Loucy (cell line): ENCODE measurements at regions not wholly inside any gene's neighbourhood (a gene's known extent, or its start where the extent isn't known, plus 50 kb on each side); places are given as distances from the start of the nearest gene placed in this dataset.

Experiments used
- H2AFZ ChIP-seq: fragments of 200-600 bp; sonication (generic); 2 replicates; pipeline ENCODE4 v1.6.0; 2016; ENCODE audit warnings: antibody characterized with exemption, mild to moderate bottlenecking, low read length, moderate library complexity
- H3F3A ChIP-seq: fragments of 200-600 bp; 2 replicates; pipeline ENCODE4 v1.6.0; 2016; ENCODE audit warnings: antibody characterized with exemption, low read depth, mild to moderate bottlenecking
- H3K27me3 ChIP-seq: fragments of 200-600 bp; sonication (generic); 2 replicates; pipeline ENCODE4 v1.6.1; 2014; ENCODE audit warnings: low read length, mild to moderate bottlenecking; ENCODE audit not compliant: insufficient read depth, poor library complexity, severe bottlenecking
- H3K36me3 ChIP-seq: fragments of 200-600 bp; sonication (generic); 2 replicates; pipeline ENCODE4 v1.6.1; 2016; ENCODE audit warnings: low read length; ENCODE audit not compliant: insufficient read depth
- H3K4me1 ChIP-seq: fragments of 200-600 bp; sonication (generic); 2 replicates; pipeline ENCODE4 v1.5.1; 2014; ENCODE audit warnings: low read length, mild to moderate bottlenecking; ENCODE audit not compliant: insufficient read depth, poor library complexity, severe bottlenecking
- H3K4me2 ChIP-seq: fragments of 200-600 bp; sonication (generic); 2 replicates; pipeline ENCODE4 v1.6.0; 2014; ENCODE audit warnings: antibody characterized with exemption, low read length, low read depth, mild to moderate bottlenecking; ENCODE audit not compliant: poor library complexity, severe bottlenecking
- H3K4me3 ChIP-seq: fragments of 200-600 bp; sonication (generic); 2 replicates; pipeline ENCODE4 v1.5.1; 2014; ENCODE audit warnings: low read length, mild to moderate bottlenecking, mixed read lengths; ENCODE audit not compliant: poor library complexity, severe bottlenecking
- H3K79me2 ChIP-seq: fragments of 200-600 bp; sonication (generic); 2 replicates; pipeline ENCODE4 v1.6.1; 2014; ENCODE audit warnings: low read length; ENCODE audit not compliant: insufficient read depth
- H3K9ac ChIP-seq: fragments of 200-600 bp; sonication (generic); 2 replicates; pipeline ENCODE4 v1.6.0; 2014; ENCODE audit warnings: mild to moderate bottlenecking, low read depth, low read length, moderate library complexity; ENCODE audit not compliant: poor library complexity, severe bottlenecking
- H3K9me2 ChIP-seq: fragments of 200-600 bp; sonication (generic); replicated peaks from 2 replicates; pipeline ENCODE4 v1.6.1; 2016; ENCODE audit warnings: low read depth, low read length, mixed read lengths
- H3K9me3 ChIP-seq: fragments of 200-600 bp; sonication (generic); 2 replicates; pipeline ENCODE4 v1.6.1; 2014; ENCODE audit warnings: mild to moderate bottlenecking, antibody characterized with exemption, low read length, low read depth; ENCODE audit not compliant: insufficient read depth
- H4K20me1 ChIP-seq: fragments of 200-600 bp; sonication (generic); 2 replicates; pipeline ENCODE4 v1.6.0; 2014; ENCODE audit warnings: antibody characterized with exemption, low read length, mild to moderate bottlenecking; ENCODE audit not compliant: insufficient read depth, poor library complexity, severe bottlenecking
- EZH2phosphoT487 ChIP-seq: fragments of 200-600 bp; IDR thresholded peaks from 2 replicates; pipeline ENCODE4 v1.6.1; 2018; ENCODE audit warnings: antibody characterized with exemption, mild to moderate bottlenecking, moderate library complexity, borderline replicate concordance
- TF ChIP-seq, protein P1 (sequence below): fragments of 200-600 bp; sonication (generic); conservative IDR thresholded peaks from 2 replicates; pipeline ENCODE4 v1.5.1; 2014; ENCODE audit warnings: mild to moderate bottlenecking, antibody characterized with exemption, low read length

DNA sequence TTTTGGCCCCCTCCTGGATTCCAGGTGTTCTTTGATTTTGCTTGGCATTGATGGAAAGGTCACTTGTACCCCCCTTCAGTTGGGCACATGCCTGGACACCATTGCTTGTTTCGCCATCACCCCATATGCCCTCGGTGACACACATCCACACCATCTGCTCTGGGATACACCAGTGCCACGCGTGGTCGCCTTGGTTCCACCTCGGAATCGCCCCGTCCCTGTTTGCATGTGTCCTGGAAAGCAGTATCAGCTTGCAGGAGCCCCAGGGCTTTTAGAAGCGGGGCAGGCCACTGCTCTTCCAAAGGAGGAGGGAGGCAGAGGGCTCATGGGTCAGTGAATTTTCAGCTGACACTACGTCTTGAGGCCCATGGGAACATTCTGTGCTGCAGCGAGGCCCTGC, 607.9 kb downstream of the KCNJ18 start:
- TF ChIP-seq EZH2phosphoT487 = no peak
- TF ChIP-seq, protein P1, sequence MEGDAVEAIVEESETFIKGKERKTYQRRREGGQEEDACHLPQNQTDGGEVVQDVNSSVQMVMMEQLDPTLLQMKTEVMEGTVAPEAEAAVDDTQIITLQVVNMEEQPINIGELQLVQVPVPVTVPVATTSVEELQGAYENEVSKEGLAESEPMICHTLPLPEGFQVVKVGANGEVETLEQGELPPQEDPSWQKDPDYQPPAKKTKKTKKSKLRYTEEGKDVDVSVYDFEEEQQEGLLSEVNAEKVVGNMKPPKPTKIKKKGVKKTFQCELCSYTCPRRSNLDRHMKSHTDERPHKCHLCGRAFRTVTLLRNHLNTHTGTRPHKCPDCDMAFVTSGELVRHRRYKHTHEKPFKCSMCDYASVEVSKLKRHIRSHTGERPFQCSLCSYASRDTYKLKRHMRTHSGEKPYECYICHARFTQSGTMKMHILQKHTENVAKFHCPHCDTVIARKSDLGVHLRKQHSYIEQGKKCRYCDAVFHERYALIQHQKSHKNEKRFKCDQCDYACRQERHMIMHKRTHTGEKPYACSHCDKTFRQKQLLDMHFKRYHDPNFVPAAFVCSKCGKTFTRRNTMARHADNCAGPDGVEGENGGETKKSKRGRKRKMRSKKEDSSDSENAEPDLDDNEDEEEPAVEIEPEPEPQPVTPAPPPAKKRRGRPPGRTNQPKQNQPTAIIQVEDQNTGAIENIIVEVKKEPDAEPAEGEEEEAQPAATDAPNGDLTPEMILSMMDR = no peak
- Histone ChIP-seq H4K20me1 (no peaks in the 10 kb centered on the region), H2AFZ (no peak overlapping the region), H3K27me3 (no peaks in the 10 kb centered on the region), H3F3A (no peaks in the 10 kb centered on the region), H3K4me3 (no peak overlapping the region), H3K36me3 (no peaks in the 10 kb centered on the region), H3K4me1 (no peaks in the 10 kb centered on the region), H3K9me3 (no peaks in the 10 kb centered on the region; the same call in 1 of the 2 replicates), H3K79me2 (no peaks in the 10 kb centered on the region), H3K9ac (no peak overlapping the region), H3K4me2 (no peak overlapping the region), H3K9me2 (no peaks in the 10 kb centered on the region)

DNA sequence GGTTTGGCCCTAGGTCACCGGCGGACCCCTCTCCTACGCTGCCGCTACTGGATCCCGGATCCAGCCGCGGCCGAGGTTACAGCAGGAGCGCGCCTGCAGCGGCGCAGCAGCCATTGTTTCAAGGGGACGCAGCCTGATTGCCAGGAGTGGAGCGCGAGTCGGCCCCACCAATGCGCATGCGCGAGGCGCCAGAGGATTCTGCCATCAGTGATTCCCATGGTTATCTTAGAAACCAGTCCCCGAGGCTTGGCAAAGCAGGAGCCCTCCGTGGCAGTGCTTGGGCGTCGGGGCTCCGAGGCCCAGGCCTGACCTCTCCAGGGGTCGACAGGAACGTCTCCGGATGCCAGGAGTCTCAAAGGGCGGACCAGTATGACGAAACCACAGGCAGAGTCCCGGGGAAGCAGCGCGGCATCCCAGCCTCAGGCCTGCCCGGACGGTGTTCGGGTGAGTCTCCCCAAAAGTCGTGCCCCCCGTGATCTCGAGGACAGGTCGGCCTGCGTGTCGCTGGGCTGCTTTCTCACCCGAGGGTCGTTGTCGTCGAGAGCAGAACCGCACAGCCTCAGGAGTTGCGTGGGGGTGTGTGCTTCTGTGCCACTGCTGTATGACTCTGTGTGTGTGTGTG, 608.5 kb downstream of the KCNJ18 start:
- Histone ChIP-seq H3K79me2 (no peaks in the 10 kb centered on the region), H3F3A (no peaks in the 10 kb centered on the region), H3K9me3 (no peaks in the 10 kb centered on the region; the same call in 1 of the 2 replicates), H3K27me3 (no peaks in the 10 kb centered on the region), H4K20me1 (no peaks in the 10 kb centered on the region), H3K9me2 (no peaks in the 10 kb centered on the region), H3K36me3 (no peaks in the 10 kb centered on the region), H2AFZ (no peak overlapping the region), H3K4me2 (no peak overlapping the region), H3K4me3 (no peak overlapping the region), H3K4me1 (no peaks in the 10 kb centered on the region), H3K9ac (no peak overlapping the region)
- no peak for TF ChIP-seq EZH2phosphoT487
- TF ChIP-seq, protein P1 = no peak

DNA sequence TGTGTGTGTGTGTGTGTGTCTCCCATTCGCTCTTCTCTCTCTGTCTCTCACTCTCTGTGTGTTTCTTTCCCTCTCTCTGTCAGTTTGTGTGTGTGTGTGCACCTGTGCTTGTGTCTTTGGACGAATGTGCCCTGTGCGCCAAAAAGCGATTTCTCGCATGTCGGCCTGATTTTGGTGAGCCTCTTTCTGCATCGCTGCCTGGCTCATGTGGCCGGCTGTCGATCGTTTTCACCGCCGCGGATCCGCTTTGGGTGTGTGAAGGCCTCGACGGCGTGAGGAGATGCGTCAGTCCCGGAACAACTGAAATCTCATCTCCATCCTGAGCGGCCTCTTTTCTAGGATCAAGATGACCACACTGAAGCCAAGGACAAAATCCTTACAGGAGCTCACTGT, 609.0 kb downstream of the KCNJ18 start:
- no peaks in the 10 kb centered on the region for H3F3A ChIP-seq
- H3K4me2 ChIP-seq = no peak overlapping the region
- TF ChIP-seq, protein P1 = no peak
- TF ChIP-seq EZH2phosphoT487 = no peak
- H3K9ac ChIP-seq = no peak overlapping the region
- no peak overlapping the region for H3K4me3 ChIP-seq
- no peak overlapping the region for H2AFZ ChIP-seq
- no peaks in the 10 kb centered on the region for H3K36me3 ChIP-seq
- no peaks in the 10 kb centered on the region; the same call in 1 of the 2 replicates for H3K9me3 ChIP-seq
- H3K4me1 ChIP-seq = no peaks in the 10 kb centered on the region
- H3K9me2 ChIP-seq = no peaks in the 10 kb centered on the region
- no peaks in the 10 kb centered on the region for H3K79me2 ChIP-seq
- no peaks in the 10 kb centered on the region for H3K27me3 ChIP-seq
- no peaks in the 10 kb centered on the region for H4K20me1 ChIP-seq
